DND-41 (cell line): ENCODE measurements at regions not wholly inside any gene's neighbourhood (a gene's known extent, or its start where the extent isn't known, plus 50 kb on each side); places are given as distances from the start of the nearest gene placed in this dataset.

Experiments used
- ATAC-seq: fragments of 200-7000 bp; cut with Tn5 transposase; 3 replicates; pipeline ENCODE4 v1.9.1; 2021; ENCODE audit warnings: low read depth; ENCODE audit not compliant: insufficient read depth
- DNase-seq: peaks from one replicate; pipeline ENCODE4 v3.0.0-alpha.2; 2020
- H2AFZ ChIP-seq: 2 replicates; pipeline ENCODE4 v1.6.0; 2012; ENCODE audit warnings: low read depth, low read length
- H3K27ac ChIP-seq: 2 replicates; pipeline ENCODE4 v1.5.1; 2012; ENCODE audit warnings: low read length, inconsistent platforms
- H3K27me3 ChIP-seq: fragments of 200-600 bp; sonication (generic); 2 replicates; pipeline ENCODE4 v1.6.0; 2012; ENCODE audit warnings: low read length, mild to moderate bottlenecking, inconsistent platforms; ENCODE audit not compliant: insufficient read depth, poor library complexity
- H3K36me3 ChIP-seq: 2 replicates; pipeline ENCODE4 v1.5.1; 2012; ENCODE audit warnings: low read length, inconsistent platforms; ENCODE audit not compliant: insufficient read depth
- H3K4me1 ChIP-seq: 2 replicates; pipeline ENCODE4 v1.5.1; 2012; ENCODE audit warnings: mild to moderate bottlenecking, low read length; ENCODE audit not compliant: insufficient read depth
- H3K4me2 ChIP-seq: 2 replicates; pipeline ENCODE4 v1.6.0; 2012; ENCODE audit warnings: mild to moderate bottlenecking, moderate library complexity, low read length, inconsistent platforms; ENCODE audit not compliant: insufficient read depth
- H3K4me3 ChIP-seq, 2 experiments: fragments of 200-600 bp in 1 of 2; shearing (Covaris generic) in 1 of 2; 2 replicates each; pipeline ENCODE4 v1.5.1; 2012 to 2016; ENCODE audit warnings: inconsistent platforms in 2 of 2, low read length in 2 of 2, mild to moderate bottlenecking in 2 of 2, low read depth in 1 of 2, moderate library complexity in 1 of 2
- H3K79me2 ChIP-seq: 2 replicates; pipeline ENCODE4 v1.6.0; 2012; ENCODE audit warnings: low read length, inconsistent platforms; ENCODE audit not compliant: insufficient read depth
- H3K9ac ChIP-seq: 2 replicates; pipeline ENCODE4 v1.6.0; 2012; ENCODE audit warnings: low read depth, mild to moderate bottlenecking, inconsistent platforms, low read length, moderate library complexity
- H3K9me3 ChIP-seq: 2 replicates; pipeline ENCODE4 v1.5.1; 2012; ENCODE audit warnings: low read length, moderate library complexity, mild to moderate bottlenecking, inconsistent platforms; ENCODE audit not compliant: insufficient read depth, severe bottlenecking
- H4K20me1 ChIP-seq: 2 replicates; pipeline ENCODE4 v1.6.0; 2012; ENCODE audit warnings: low read length; ENCODE audit not compliant: insufficient read depth
- CTCF ChIP-seq: IDR thresholded peaks from 2 replicates; pipeline ENCODE4 v1.5.1; 2012; ENCODE audit warnings: borderline replicate concordance, low read length, moderate library complexity, mild to moderate bottlenecking; ENCODE audit not compliant: poor library complexity, severe bottlenecking; ENCODE audit errors: extremely low read depth
- EZH2 ChIP-seq: IDR thresholded peaks from 3 replicates; pipeline ENCODE4 v1.6.1; 2012; ENCODE audit warnings: borderline replicate concordance, low read depth, mild to moderate bottlenecking, moderate library complexity, low read length, inconsistent platforms; ENCODE audit not compliant: severe bottlenecking

GRCh38 chr6:27674882-27675281 is 202.0 kb upstream of the ZNF184 start:
- no peak for ATAC-seq
- Histone ChIP-seq H3K4me3 (no peak overlapping the region), H3K79me2 (no peaks in the 10 kb centered on the region), H3K9me3 (no peaks in the 10 kb centered on the region), H3K36me3 (no peaks in the 10 kb centered on the region), H3K27me3 (peaks cover 2% of the 10 kb centered on the region), H4K20me1 (no peaks in the 10 kb centered on the region), H3K4me1 (no peaks in the 10 kb centered on the region), H2AFZ (no peak overlapping the region), H3K27ac (no peak overlapping the region), H3K4me2 (no peak overlapping the region), H3K9ac (no peak overlapping the region)
- DNase-seq: no peak
- TF ChIP-seq EZH2 (no peak), CTCF (no peak)

- TF ChIP-seq EZH2 (no peak), CTCF (no peak)
- Histone ChIP-seq H3K4me1 (no peaks in the 10 kb centered on the region), H3K4me3 (no peak overlapping the region), H4K20me1 (no peaks in the 10 kb centered on the region), H3K9ac (no peak overlapping the region), H3K36me3 (no peaks in the 10 kb centered on the region), H3K27ac (no peak overlapping the region), H3K27me3 (peaks cover 23% of the 10 kb centered on the region), H2AFZ (no peak overlapping the region), H3K4me2 (no peak overlapping the region), H3K79me2 (no peaks in the 10 kb centered on the region), H3K9me3 (no peaks in the 10 kb centered on the region)
- DNase-seq (no peak), ATAC-seq (no peak)
These were observed 199.4 kb upstream of the ZNF184 start for GRCh38 chr6:27672113-27672799.

- Histone ChIP-seq H3K4me1 (no peaks in the 10 kb centered on the region), H3K27ac (no peak overlapping the region), H3K9ac (no peak overlapping the region), H3K9me3 (no peaks in the 10 kb centered on the region), H3K4me2 (no peak overlapping the region), H3K27me3 (peaks cover 23% of the 10 kb centered on the region), H3K79me2 (no peaks in the 10 kb centered on the region), H2AFZ (no peak overlapping the region), H3K36me3 (no peaks in the 10 kb centered on the region), H4K20me1 (no peaks in the 10 kb centered on the region), H3K4me3 (no peak overlapping the region)
- DNase-seq: no peak
- TF ChIP-seq EZH2 (no peak), CTCF (no peak)
- no peak for ATAC-seq
These were observed 196.9 kb upstream of the ZNF184 start for GRCh38 chr6:27669624-27670301.
